ENCODE measurements at regions not wholly inside any gene's neighbourhood (a gene's known extent, or its start where the extent isn't known, plus 50 kb on each side); places are given as distances from the start of the nearest gene placed in this dataset.

DNA sequence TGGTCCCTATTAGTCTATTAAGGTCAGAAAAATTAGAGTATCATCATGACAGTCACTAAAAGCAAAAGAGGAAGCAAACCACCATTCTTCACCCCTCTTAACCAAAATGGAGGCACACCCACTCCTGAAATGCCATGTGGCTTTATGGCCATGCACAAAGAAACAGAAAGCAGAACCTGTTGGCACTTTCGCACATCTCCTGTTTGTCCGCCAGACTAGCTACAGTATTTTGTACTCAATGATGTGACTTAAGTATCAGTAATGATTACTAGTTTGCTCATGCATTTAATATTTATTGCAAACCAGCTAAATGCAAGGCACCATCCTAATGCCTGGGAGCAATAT, 70.2 kb upstream of the GNAO1 start:
- H3K27me3 Mint-ChIP-seq (ENCODE audit: low read depth): peaks cover 4% of the 10 kb centered on the region
- no peaks in the 10 kb centered on the region for H3K9me3 Mint-ChIP-seq
- DNase-seq (ENCODE audit: low spot score in 2 of 2, unreplicated experiment in 2 of 2): no peak
- TF ChIP-seq, protein P1, sequence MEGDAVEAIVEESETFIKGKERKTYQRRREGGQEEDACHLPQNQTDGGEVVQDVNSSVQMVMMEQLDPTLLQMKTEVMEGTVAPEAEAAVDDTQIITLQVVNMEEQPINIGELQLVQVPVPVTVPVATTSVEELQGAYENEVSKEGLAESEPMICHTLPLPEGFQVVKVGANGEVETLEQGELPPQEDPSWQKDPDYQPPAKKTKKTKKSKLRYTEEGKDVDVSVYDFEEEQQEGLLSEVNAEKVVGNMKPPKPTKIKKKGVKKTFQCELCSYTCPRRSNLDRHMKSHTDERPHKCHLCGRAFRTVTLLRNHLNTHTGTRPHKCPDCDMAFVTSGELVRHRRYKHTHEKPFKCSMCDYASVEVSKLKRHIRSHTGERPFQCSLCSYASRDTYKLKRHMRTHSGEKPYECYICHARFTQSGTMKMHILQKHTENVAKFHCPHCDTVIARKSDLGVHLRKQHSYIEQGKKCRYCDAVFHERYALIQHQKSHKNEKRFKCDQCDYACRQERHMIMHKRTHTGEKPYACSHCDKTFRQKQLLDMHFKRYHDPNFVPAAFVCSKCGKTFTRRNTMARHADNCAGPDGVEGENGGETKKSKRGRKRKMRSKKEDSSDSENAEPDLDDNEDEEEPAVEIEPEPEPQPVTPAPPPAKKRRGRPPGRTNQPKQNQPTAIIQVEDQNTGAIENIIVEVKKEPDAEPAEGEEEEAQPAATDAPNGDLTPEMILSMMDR (IDR thresholded peaks at IDR 0.05; ENCODE audit: unreplicated experiment): no peak
- H3K27ac Mint-ChIP-seq: no peak overlapping the region
- H3K4me3 Mint-ChIP-seq: no peak overlapping the region
- no peaks in the 10 kb centered on the region for H3K36me3 Mint-ChIP-seq
- peaks cover 25% of the 10 kb centered on the region for H3K4me1 Mint-ChIP-seq

DNA sequence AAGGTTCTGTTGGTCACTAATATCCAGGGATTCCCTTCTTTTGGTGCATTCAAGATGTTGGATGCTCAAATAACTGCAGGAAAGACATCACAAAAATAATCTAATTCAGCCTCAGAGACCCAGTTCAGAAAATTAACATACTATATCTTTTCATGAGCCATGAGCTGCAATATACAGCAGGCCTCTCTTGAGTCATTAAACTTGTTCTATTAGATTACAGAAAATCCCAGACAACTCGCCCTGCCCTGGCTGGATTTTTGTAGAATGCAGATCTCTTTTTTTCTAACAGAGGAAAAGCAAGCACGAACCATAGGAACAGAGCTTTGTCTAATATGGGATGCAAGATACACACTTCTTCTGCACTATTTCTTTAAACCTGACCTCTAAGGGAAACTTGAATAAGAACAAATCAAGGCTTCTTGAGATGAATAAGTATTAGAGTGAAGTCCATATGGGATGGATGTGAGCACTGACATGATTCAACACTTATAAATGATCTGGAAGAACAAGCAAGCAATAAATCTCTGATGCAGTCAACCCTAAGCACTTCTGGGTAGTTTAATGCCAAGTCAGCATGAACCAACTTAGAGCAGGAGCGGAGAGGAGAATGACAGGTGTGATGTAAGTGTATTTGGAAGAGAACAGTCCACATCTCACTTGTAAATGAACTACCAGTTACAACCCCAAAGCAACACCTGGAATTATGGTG, 70.7 kb upstream of the GNAO1 start:
- no peak for DNase-seq (ENCODE audit: low spot score in 2 of 2, unreplicated experiment in 2 of 2)
- H3K4me1 Mint-ChIP-seq: peaks cover 25% of the 10 kb centered on the region
- peaks cover 4% of the 10 kb centered on the region for H3K27me3 Mint-ChIP-seq (ENCODE audit: low read depth)
- no peak overlapping the region for H3K4me3 Mint-ChIP-seq
- no peak overlapping the region for H3K27ac Mint-ChIP-seq
- TF ChIP-seq, protein P1 (IDR thresholded peaks at IDR 0.05; ENCODE audit: unreplicated experiment): no peak
- no peaks in the 10 kb centered on the region for H3K9me3 Mint-ChIP-seq
- H3K36me3 Mint-ChIP-seq: no peaks in the 10 kb centered on the region

DNA sequence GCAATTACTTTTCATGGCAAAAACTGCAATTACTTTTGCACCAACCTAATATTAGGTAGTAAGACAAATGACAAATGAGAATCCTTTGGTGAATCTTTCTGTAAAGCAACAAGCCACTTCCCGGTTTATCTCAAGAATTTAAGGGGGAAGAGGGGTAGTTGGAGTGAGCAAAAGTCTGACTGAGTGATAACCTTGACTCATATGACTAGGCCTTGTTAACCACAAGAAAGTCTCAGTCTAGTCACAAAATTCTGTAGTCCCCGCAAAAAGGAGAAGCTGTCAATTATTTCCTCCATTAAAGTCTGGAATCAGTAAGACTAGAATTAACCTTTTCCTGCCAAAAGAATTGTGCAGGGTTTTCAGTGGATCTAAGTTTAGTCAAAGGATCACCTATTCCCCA, 72.2 kb upstream of the GNAO1 start:
- TF ChIP-seq, protein P1 (IDR thresholded peaks at IDR 0.05; ENCODE audit: unreplicated experiment): no peak
- Mint-ChIP-seq H3K4me3 (no peak overlapping the region), H3K36me3 (no peaks in the 10 kb centered on the region), H3K27me3 (ENCODE audit: low read depth) (peaks cover 6% of the 10 kb centered on the region), H3K4me1 (peaks cover 13% of the 10 kb centered on the region), H3K27ac (no peak overlapping the region), H3K9me3 (no peaks in the 10 kb centered on the region)
- DNase-seq (ENCODE audit: low spot score in 2 of 2, unreplicated experiment in 2 of 2): no peak

DNA sequence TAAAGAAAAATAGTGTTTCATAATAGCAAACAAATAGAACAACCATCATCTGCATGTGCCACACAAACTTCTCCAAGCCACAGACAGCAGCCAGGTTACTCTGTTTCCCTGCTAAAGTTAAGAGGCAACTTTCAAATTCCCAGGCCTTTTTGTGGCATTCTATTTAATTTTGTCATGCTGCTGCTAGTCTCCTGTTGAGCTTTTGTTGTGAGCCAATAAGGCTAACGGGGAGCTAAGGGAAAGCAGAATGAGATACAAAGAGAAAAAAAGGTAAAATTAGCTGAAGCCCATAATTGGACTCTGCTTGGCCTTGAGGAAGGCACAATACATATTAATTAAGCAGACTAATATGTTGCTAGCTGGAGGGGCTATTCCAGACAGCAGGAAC, 74.7 kb upstream of the GNAO1 start:
- TF ChIP-seq, protein P1 (IDR thresholded peaks at IDR 0.05; ENCODE audit: unreplicated experiment): no peak
- Mint-ChIP-seq H3K4me3 (no peak overlapping the region), H3K27me3 (ENCODE audit: low read depth) (peaks cover 2% of the 10 kb centered on the region), H3K9me3 (no peaks in the 10 kb centered on the region), H3K36me3 (no peaks in the 10 kb centered on the region), H3K27ac (no peak overlapping the region), H3K4me1 (peaks cover 13% of the 10 kb centered on the region)
- DNase-seq (ENCODE audit: low spot score in 2 of 2, unreplicated experiment in 2 of 2): no peak

DNA sequence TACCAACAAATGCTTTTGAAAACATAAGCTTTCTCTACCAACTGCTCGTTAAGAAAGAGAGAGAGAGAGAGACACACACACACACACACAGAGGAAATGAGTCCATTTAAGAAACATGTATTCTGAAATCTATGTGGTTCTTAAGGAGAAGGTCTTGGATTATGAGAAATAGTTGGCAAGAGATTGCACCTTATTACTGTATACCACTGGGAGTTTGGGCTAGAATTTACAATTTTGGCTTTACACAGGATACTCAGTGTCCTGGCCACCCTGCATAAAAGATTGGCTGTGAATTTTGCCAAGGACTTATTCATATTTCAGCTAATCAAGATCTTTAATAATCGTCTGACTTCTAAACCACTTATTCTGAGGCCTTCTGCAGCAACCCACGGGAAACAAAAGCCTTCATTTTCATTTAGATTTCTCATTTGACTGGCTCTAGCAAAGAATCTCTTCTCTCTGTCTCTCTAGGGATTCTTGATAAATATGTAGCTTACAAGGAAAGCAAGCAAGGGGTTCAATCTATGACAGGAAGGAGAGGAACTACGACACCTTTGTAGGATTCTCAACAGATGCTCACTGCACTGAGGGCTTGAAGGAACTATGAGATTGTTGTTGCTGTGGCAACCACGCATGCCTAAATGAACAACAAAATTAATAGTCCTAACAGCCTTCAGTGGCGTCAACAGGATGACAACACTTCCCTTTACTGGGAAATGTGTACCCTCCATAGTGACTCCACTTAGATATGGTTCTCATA, 75.3 kb upstream of the GNAO1 start:
- no peak for DNase-seq (ENCODE audit: low spot score in 2 of 2, unreplicated experiment in 2 of 2)
- Mint-ChIP-seq H3K4me3 (no peak overlapping the region), H3K9me3 (no peaks in the 10 kb centered on the region), H3K4me1 (peaks cover 13% of the 10 kb centered on the region), H3K36me3 (no peaks in the 10 kb centered on the region), H3K27me3 (ENCODE audit: low read depth) (peaks cover 2% of the 10 kb centered on the region), H3K27ac (no peak overlapping the region)
- TF ChIP-seq, protein P1 (IDR thresholded peaks at IDR 0.05; ENCODE audit: unreplicated experiment): no peak
